PC-9 (cell line): ENCODE measurements at regions not wholly inside any gene's neighbourhood (a gene's known extent, or its start where the extent isn't known, plus 50 kb on each side); places are given as distances from the start of the nearest gene placed in this dataset.
"Not testable (repeated sequence)": the region's sequence is repeated elsewhere in the genome, so short reads cannot be mapped to it uniquely, and the experiment has no call there.

Experiments
- BruUV-seq: library from RNA; stranded (reverse); fragments of 400-500 nt; replicated peaks from 2 replicates; lab custom pipeline; 2021; lab: Mats Ljungman, UMichigan
- CTCF ChIA-PET: fragments of 300-600 bp; sonication (Branson Sonifier 250); formaldehyde crosslinking; loops from one replicate; lab custom pipeline; 2022; ENCODE audit warnings: antibody characterized with exemption; lab: Charles Lee
- POLR2A ChIA-PET: fragments of 300-600 bp; sonication (Branson Sonifier 250); formaldehyde crosslinking; loops from one replicate; lab custom pipeline; 2022; ENCODE audit warnings: antibody characterized with exemption; ENCODE audit not compliant: unreplicated experiment; lab: Charles Lee
- DNase-seq, 2 experiments: peaks; one replicate each; pipeline versions ENCODE4 v3.0.0 to v3.0.0-alpha.2; 2015 to 2022; ENCODE audit warnings: mixed read lengths in 1 of 2
- H2AFZ ChIP-seq: fragments of 200-600 bp; sonication (generic); 2 replicates; pipeline ENCODE4 v1.8.1; 2017; ENCODE audit warnings: antibody characterized with exemption
- H3F3A ChIP-seq: fragments of 200-600 bp; sonication (generic); 2 replicates; pipeline ENCODE4 v1.8.1; 2017; ENCODE audit warnings: antibody characterized with exemption, mild to moderate bottlenecking, low read depth; ENCODE audit not compliant: insufficient read depth
- H3K27ac ChIP-seq: fragments of 200-600 bp; sonication (generic); 2 replicates; pipeline ENCODE4 v1.6.1; 2016; ENCODE audit warnings: mixed run types
- H3K27me3 ChIP-seq: fragments of 200-600 bp; sonication (generic); 2 replicates; pipeline ENCODE4 v1.6.1; 2016; ENCODE audit warnings: low read depth, mixed run types; ENCODE audit not compliant: insufficient read depth
- H3K36me3 ChIP-seq: fragments of 200-600 bp; sonication (generic); 2 replicates; pipeline ENCODE4 v1.6.1; 2016; ENCODE audit warnings: low read depth, mixed run types
- H3K4me1 ChIP-seq: fragments of 200-600 bp; sonication (generic); replicated peaks from 2 replicates; pipeline ENCODE4 v1.6.1; 2016; ENCODE audit warnings: mixed run types; ENCODE audit not compliant: insufficient read depth
- H3K4me2 ChIP-seq: fragments of 200-600 bp; sonication (generic); 2 replicates; pipeline ENCODE4 v1.6.1; 2017; ENCODE audit warnings: mixed run types
- H3K4me3 ChIP-seq: fragments of 200-600 bp; sonication (generic); 2 replicates; pipeline ENCODE4 v1.6.1; 2016; ENCODE audit warnings: mixed run types
- H3K79me2 ChIP-seq: fragments of 200-600 bp; sonication (generic); 2 replicates; pipeline ENCODE4 v1.6.1; 2017; ENCODE audit warnings: low read depth, mixed run types
- H3K9me2 ChIP-seq: fragments of 200-600 bp; sonication (generic); 2 replicates; pipeline ENCODE4 v1.8.1; 2017; ENCODE audit warnings: mild to moderate bottlenecking; ENCODE audit not compliant: insufficient read depth
- H3K9me3 ChIP-seq: fragments of 200-600 bp; sonication (generic); 2 replicates; pipeline ENCODE4 v1.8.1; 2016; ENCODE audit warnings: low read depth; ENCODE audit not compliant: insufficient read depth
- H4K20me1 ChIP-seq: fragments of 200-600 bp; sonication (generic); 2 replicates; pipeline ENCODE4 v1.8.1; 2017; ENCODE audit not compliant: insufficient read depth
- CTCF ChIP-seq: fragments of 200-600 bp; sonication (generic); conservative IDR thresholded peaks from 2 replicates; pipeline ENCODE4 v1.6.1; 2017; ENCODE audit warnings: mixed run types, antibody characterized with exemption, mild to moderate bottlenecking, moderate library complexity
- EZH2 ChIP-seq: fragments of 200-600 bp; sonication (generic); IDR thresholded peaks from 2 replicates; pipeline ENCODE4 v1.8.0; 2017; ENCODE audit warnings: antibody characterized with exemption, low read depth
- intact Hi-C: fragments of 100-400 bp; cut with micrococcal nuclease; formaldehyde crosslinking; loops from one replicate; pipeline ENCODE4 v1.10.0; 2022; ENCODE audit not compliant: unreplicated experiment

- Histone ChIP-seq H3K27ac (no peak overlapping the region), H3K9me2 (no peaks in the 10 kb centered on the region), H3K27me3 (no peaks in the 10 kb centered on the region), H3K4me2 (no peak overlapping the region), H3K4me1 (no peaks in the 10 kb centered on the region), H3K79me2 (no peaks in the 10 kb centered on the region), H3K4me3 (no peak overlapping the region), H3K36me3 (no peaks in the 10 kb centered on the region), H4K20me1 (no peaks in the 10 kb centered on the region), H3K9me3 (no peaks in the 10 kb centered on the region), H3F3A (no peaks in the 10 kb centered on the region), H2AFZ (no peak overlapping the region)
- no peak for DNase-seq
- POLR2A ChIA-PET, result no interaction called here
- CTCF ChIA-PET, result no interaction called here
- intact Hi-C loops, result no loop called here
- BruUV-seq, result no TSS peak
- TF ChIP-seq CTCF (no peak), EZH2 (no peak)
Measured at GRCh38 chr13:46468570-46469463, 81.8 kb upstream of the RUBCNL start.

- CTCF ChIA-PET, result not testable (repeated sequence)
Measured at GRCh38 chr13:46467694-46468093, 80.6 kb upstream of the RUBCNL start.

GRCh38 chr13:46466074-46466473, 79.0 kb upstream of the RUBCNL start:
- H3K4me1 ChIP-seq, H3K79me2 ChIP-seq, DNase-seq, intact Hi-C loops, H4K20me1 ChIP-seq, H3K27ac ChIP-seq, H3F3A ChIP-seq, H3K4me3 ChIP-seq, BruUV-seq, CTCF ChIA-PET, H3K4me2 ChIP-seq, POLR2A ChIA-PET, H3K36me3 ChIP-seq, H3K27me3 ChIP-seq, H3K9me2 ChIP-seq, H2AFZ ChIP-seq, H3K9me3 ChIP-seq: not testable (repeated sequence)

More at GRCh38 chr13:46467694-46468093, 80.6 kb upstream of the RUBCNL start:
- H3K4me2 ChIP-seq, H3K4me1 ChIP-seq, intact Hi-C loops, H3F3A ChIP-seq, H3K79me2 ChIP-seq, H3K27ac ChIP-seq, H3K27me3 ChIP-seq, H4K20me1 ChIP-seq, H3K9me2 ChIP-seq, H3K4me3 ChIP-seq, H3K9me3 ChIP-seq, POLR2A ChIA-PET, H3K36me3 ChIP-seq, BruUV-seq, H2AFZ ChIP-seq, DNase-seq: not testable (repeated sequence)

GRCh38 chr13:46463719-46464118, 76.7 kb upstream of the RUBCNL start:
- no peaks in the 10 kb centered on the region for H3K27me3 ChIP-seq
- H3K9me3 ChIP-seq, result no peaks in the 10 kb centered on the region
- ChIA-PET POLR2A (no interaction called here), CTCF (no interaction called here)
- DNase-seq, result no peak
- H3K4me3 ChIP-seq, result no peak overlapping the region
- H3K27ac ChIP-seq, result no peak overlapping the region
- H3K9me2 ChIP-seq, result no peaks in the 10 kb centered on the region
- no peaks in the 10 kb centered on the region for H3F3A ChIP-seq
- no peaks in the 10 kb centered on the region for H3K36me3 ChIP-seq
- intact Hi-C loops, result no loop called here
- TF ChIP-seq CTCF (no peak), EZH2 (no peak)
- no peak overlapping the region for H2AFZ ChIP-seq
- no peak overlapping the region for H3K4me2 ChIP-seq
- no peaks in the 10 kb centered on the region for H3K79me2 ChIP-seq
- no TSS peak for BruUV-seq
- no peaks in the 10 kb centered on the region for H4K20me1 ChIP-seq
- H3K4me1 ChIP-seq, result no peaks in the 10 kb centered on the region

- H2AFZ ChIP-seq, H3K9me3 ChIP-seq, POLR2A ChIA-PET, H3K4me1 ChIP-seq, CTCF ChIA-PET, H3K9me2 ChIP-seq, H3K79me2 ChIP-seq, intact Hi-C loops, H3F3A ChIP-seq, H3K36me3 ChIP-seq, H3K27ac ChIP-seq, DNase-seq, H3K27me3 ChIP-seq, H3K4me3 ChIP-seq, BruUV-seq, H4K20me1 ChIP-seq, H3K4me2 ChIP-seq: not testable (repeated sequence)
Measured at GRCh38 chr13:46460223-46460622, 73.2 kb upstream of the RUBCNL start.

- H3K9me2 ChIP-seq, H3K27me3 ChIP-seq, DNase-seq, H3K4me3 ChIP-seq, H3K9me3 ChIP-seq, H3K4me2 ChIP-seq, CTCF ChIA-PET, H3K36me3 ChIP-seq, H4K20me1 ChIP-seq, H3F3A ChIP-seq, POLR2A ChIA-PET, H3K79me2 ChIP-seq, H2AFZ ChIP-seq, H3K27ac ChIP-seq, H3K4me1 ChIP-seq, BruUV-seq, intact Hi-C loops: not testable (repeated sequence)
Measured at GRCh38 chr13:46457255-46457654, 70.2 kb upstream of the RUBCNL start.
